ENCODE measurements at regions not wholly inside any gene's neighbourhood (a gene's known extent, or its start where the extent isn't known, plus 50 kb on each side); places are given as distances from the start of the nearest gene placed in this dataset.

DNA sequence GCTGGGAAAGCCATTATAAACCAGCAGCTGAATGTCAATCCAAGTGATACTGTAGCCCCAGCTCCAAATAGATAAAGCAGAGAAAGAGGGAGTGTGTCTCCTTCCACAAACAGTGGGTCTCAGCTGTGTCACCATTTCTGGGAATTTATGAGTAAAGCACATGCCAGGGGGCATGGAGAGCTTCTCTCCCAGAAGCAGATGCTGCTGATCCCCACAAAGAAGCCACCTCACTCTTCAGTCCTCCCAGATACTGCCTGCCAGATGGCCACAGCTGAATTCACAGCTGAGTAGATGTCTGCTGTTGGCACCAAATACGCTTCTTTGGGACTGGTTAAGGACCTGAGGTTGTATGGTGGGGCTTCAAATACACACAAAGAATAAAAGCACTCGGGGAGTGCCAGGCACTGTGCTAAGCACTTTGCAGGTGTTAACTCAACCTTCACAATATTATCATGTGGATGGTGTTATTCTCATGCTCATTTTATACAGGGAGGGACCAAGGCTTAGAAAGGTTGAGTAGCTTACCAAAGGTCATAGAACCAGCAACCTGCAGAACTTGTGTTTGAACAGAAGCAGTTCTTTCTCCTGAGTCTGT lies 298.3 kb downstream of the CDH11 start:
- no peak for DNase-seq

GRCh38 chr16:64809876-64810629 lies 311.8 kb downstream of the CDH11 start:
- DNase-seq = no peak

DNA sequence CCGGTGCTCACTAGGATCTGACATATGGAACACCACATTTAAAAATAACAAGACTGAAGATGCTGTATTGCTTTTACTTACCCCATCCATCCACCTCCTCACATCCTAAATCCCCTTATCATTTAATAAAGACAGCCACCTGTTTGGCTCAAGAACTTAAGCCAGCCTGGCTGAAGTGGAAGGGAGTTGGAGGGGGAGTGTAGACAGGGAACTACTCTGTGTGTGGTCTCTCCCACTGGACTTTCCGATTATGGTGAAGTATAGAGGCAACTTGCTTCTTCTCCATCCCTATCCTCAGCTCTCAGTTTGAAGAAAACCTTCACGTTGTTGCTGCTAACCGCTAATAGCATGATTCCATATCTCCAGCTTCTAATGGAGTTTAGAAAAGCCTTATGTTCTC lies 313.4 kb downstream of the CDH11 start:
- no peak for DNase-seq

DNA sequence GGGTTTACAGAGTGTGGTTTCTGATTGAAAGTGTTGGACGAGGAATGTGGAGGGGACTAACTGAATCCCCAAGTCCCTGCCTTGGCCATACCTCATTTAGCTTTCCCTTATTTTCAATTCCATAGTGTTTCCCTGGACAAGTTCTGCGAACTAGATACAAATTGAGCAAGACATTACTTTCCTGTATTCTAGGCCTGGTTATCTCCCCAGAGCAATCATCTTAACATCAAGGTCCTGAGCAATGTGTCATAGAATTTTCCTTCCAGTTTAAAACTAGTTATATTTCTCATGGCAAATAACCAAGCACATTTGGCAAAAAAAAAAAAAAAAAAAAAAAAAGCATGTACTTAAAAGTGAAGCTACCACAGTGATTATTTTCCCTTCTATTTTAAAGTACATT lies 330.1 kb downstream of the CDH11 start:
- no peak for DNase-seq

GRCh38 chr16:64784635-64785034 lies 337.2 kb downstream of the CDH11 start:
- DNase-seq = no peak

DNA sequence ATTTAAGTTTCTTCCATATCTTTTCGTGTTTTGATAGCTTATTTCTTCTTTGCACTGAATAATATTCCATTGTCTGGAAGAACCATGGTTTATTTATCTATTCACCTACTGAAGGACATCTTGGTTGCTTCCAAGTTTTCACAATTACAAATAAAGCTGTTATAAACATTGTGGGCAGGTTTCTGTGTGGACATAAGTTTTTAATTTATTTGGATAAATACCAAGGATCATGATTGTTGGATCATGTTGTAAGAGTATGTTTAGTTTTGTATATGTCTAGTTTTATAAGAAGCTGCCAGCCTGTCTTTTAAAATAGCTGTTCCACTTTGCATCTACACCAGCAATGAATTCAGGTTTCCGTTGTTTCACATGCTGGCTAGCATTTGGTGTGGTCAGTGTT lies 339.4 kb downstream of the CDH11 start:
- DNase-seq = no peak

GRCh38 chr16:64780445-64780844 lies 341.4 kb downstream of the CDH11 start:
- DNase-seq = no peak

DNA sequence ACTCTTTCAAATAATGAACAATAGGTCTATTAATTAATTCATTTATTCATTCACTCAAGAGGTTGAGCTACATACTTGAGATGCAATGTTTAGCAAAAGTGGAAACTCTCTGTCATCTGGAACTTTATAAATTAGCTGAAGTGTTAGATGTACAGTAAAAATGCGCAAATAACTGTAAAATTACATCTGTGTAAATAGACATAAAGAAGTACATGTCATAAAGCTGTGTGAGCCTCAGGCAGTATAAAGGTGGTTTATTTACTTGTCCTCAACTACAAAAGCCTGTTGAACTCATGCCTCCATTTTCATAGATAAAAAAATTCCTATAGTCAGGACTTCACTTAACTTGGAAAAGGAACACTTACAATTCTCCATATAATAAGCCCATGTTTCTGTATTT lies 343.1 kb downstream of the CDH11 start:
- no peak for DNase-seq

DNA sequence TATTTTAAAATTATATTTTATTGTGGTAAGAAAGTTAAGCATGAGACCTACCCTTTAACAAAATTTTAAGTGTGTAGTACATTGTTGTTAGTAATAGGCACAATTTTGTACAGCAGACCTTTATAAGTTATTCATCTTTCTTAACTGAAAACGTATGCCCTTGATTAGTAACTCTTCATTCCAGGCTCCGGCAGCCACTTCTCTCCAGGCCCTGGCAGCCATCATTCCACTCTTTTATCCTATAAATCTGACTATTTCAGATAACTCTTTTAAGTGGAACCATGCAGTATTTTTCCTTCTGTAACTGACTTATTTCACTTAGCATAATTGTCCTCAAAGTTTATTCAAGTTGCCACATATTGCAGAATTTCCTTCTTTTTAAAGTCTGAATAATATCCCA lies 348.2 kb downstream of the CDH11 start:
- no peak for DNase-seq

DNA sequence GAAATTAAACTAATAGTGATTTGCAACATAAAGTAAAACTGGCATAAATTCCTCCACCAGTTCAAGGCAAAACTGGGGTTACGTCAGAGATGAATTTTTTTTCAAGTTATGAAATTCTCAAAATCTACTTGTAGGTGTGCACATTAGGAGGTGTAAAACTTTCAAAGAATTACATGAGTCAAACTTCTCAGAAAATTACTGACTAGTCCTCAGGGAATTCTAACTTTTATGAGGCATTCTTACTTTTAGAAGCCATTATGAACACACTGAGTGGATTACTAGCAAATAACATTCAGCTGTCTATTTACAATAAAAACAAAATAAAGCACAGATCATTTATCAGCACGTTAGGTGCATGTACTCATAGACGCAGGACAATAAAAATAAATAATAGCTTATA lies 348.7 kb downstream of the CDH11 start:
- DNase-seq = no peak

DNA sequence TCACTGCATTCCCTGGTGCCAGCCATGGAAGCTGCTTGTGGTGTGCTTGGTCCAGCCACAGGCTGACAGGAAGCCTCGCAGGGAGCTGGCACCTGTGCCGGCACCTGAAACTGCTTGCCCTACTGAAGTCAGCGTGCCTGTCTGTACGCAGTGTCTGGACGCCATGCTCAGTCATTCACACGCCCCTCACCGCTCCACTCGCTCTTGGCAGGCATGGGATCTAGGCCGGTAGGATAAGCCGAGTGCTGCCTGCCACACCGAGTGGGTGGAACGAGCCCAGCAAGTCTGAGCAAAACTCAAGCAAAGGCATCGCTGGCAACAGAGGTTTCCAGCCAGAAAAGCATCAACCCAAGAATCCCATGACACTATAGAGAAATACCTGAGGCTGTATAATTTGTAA lies 350.6 kb downstream of the CDH11 start:
- no peak for DNase-seq

- DNase-seq = no peak
These were observed 359.7 kb downstream of the CDH11 start for GRCh38 chr16:64762211-64762610.

- no peak for DNase-seq
These were observed 367.6 kb downstream of the CDH11 start for GRCh38 chr16:64754279-64754678.

GRCh38 chr16:64751906-64752305 lies 370.0 kb downstream of the CDH11 start:
- no peak for DNase-seq

DNA sequence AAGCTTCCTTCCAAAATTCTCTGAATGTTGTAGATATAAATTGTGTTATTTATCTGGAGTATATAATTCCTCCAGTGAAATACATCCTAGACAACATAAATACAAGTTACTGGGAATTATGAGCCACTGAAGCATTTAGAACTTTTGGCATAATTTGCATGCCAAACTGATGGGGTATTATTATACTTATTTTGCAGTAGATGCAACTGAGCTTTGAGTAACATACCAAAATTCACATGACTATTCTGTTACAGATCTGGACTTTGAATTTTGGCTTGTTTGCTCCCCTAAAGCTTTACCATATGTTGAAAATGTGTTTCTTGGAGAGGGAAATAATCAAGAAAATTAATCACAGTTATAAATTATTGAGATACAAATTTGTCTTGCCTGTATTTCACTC lies 372.5 kb downstream of the CDH11 start:
- DNase-seq = no peak

DNA sequence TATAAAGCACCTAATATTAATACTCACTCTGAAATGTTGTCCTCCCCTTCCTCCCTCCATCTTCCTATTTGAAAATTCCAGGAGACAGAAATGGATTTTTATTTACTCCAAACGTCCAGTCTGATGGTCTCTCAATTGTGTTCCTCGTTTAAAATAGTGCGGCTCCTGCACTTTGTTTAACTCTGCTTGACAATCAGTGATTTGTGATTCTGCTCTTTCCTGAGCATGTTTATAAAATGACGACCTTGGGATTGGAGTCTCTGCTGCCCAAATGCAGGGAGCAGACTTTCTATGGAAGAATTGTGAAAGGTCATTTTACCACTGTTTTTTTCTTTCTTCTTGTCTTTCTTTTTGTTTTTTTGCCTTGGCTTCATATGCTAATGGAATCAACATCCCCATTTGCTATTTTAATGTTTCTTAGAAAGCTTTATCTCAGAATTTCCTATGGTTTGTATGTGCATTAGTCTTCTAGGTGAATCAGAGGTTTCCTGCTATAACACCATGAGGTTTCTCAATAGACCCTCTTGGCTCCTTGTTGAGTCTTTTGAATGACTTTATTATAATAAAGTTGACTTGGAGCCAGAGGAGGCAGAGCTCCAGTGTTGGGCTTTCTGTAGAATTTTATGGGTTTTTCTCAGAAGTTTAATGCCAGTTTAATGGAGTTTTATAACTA lies 376.5 kb downstream of the CDH11 start:
- no peak for DNase-seq

- no peak for DNase-seq
These were observed 379.2 kb downstream of the CDH11 start for GRCh38 chr16:64742455-64743223.

DNA sequence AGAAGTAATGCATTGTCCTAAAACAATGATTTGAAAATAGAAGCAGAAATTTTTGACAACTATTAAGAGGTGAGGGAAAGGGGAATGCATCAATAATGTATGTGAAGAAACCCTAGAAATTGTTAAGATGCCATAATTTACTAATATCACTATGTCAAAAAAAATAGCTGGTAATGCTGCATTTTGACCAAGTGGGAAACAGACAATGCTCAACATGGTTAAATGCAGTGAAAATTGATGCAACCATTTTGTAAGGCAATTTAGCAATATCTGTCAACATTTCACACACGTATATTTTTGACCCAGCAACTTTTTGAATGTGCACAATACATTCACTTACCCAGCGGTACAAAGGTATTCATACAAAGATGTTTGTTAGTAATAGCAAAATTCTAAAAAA lies 381.6 kb downstream of the CDH11 start:
- DNase-seq = no peak

GRCh38 chr16:64738321-64738960 lies 383.4 kb downstream of the CDH11 start:
- DNase-seq = no peak

DNA sequence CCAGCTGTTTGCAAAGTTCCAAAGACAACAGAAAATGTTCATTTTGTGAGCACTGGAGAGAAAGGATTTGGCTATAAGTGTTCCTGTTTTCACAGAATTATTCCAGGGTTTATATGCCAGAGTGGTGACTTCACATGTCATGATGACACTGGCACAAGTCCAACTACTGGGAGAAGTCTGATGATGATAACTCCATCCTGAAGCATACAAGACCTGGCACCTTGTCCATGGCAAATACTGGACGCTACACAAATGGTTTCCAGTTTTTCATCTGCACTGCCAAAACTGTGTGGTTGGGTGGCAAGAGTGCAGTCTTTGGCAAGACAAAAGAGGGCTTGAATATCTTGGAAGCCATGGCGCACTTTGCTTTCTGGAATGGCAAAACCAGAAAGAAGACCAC lies 385.0 kb downstream of the CDH11 start:
- DNase-seq = no peak

DNA sequence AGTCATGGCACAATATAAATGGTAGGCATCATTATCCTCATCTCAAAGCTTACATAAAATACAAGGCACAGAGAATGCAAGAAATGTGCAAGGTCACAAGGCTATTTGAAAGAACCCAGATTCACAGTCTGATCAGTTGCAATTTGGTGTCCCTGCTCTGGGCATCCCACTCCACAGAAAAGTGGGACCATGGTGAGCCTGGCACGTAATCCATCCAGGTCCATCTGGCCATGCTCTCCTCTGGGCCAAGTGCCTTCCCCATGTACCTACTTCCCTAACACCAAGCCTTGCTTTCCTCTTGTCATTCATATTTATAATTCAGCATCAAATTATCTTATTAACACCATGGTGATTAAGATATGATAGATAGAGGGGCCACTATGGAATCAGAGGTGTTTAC lies 390.0 kb downstream of the CDH11 start:
- no peak for DNase-seq

- no peak for DNase-seq
These were observed 391.6 kb downstream of the CDH11 start for GRCh38 chr16:64730261-64730660.

DNA sequence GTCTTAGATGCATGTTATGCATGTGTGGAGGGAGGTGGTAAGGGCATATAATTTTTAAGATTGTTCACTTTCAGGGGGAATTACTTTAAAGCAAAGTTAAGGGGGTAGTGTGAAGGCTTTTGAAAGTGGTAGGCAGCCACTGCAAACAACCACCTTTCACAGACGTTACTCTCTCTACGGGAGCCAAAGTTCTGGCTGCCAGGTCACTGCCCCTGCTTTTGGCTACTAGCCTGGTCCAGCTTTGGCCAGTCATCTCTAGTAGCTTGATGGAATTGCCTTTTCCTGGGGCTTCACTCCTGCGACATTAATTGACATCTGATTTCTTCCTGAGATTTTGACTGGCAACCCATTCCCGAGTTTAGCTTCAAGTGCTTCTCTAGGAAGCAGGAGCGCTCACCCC lies 397.5 kb downstream of the CDH11 start:
- DNase-seq = no peak

All from NCI-H526 treated with DMSO at 0.1 percent for 48 hours (cell line).